ENCODE measurements at regions not wholly inside any gene's neighbourhood (a gene's known extent, or its start where the extent isn't known, plus 50 kb on each side); places are given as distances from the start of the nearest gene placed in this dataset.
A peak's percentile ranks its signal among the peaks of the same experiment; 100 is the strongest.

- no peak overlapping the region for H3K27ac ChIP-seq (replicated peaks; ENCODE audit: low read length)
- H4K91ac ChIP-seq (ENCODE audit: low read depth, low read length, poor library complexity): no peak overlapping the region
- no peak overlapping the region for H2BK120ac ChIP-seq (ENCODE audit: low read depth, low read length)
- H3K79me1 ChIP-seq (ENCODE audit: low read depth, low read length): no peaks in the 10 kb centered on the region
- H3K18ac ChIP-seq (ENCODE audit: low read length): peak overlapping the region; percentile 48
- no peak overlapping the region for H2AK5ac ChIP-seq (ENCODE audit: low read depth, low read length)
- no peak overlapping the region for H3K4ac ChIP-seq (ENCODE audit: low read length)
- H2AFZ ChIP-seq (ENCODE audit: low read length): no peak overlapping the region
- H2BK15ac ChIP-seq (ENCODE audit: low read length): no peak overlapping the region
- no peak for DNase-seq (ENCODE audit: low spot score)
- H4K8ac ChIP-seq (ENCODE audit: low read depth, low read length): no peak overlapping the region
- H3K4me2 ChIP-seq (ENCODE audit: insufficient read depth, low read length, poor library complexity, severe bottlenecking): no peak overlapping the region
- peaks cover 0 to 1% of the 10 kb centered on the region in 2 donors for H3K4me1 ChIP-seq (ENCODE audit: control insufficient read depth in 2 of 2, insufficient read depth in 1 of 2, low read depth in 1 of 2, low read length in 2 of 2)
- H3K23ac ChIP-seq (ENCODE audit: low read depth, low read length, poor library complexity): no peak overlapping the region
- no peak overlapping the region for H2BK5ac ChIP-seq (ENCODE audit: low read length)
- H3K27me3 ChIP-seq (ENCODE audit: control insufficient read depth in 3 of 3, insufficient read depth in 3 of 3, low read depth in 1 of 3, low read length in 3 of 3): peaks cover 0 to 4% (median 0%) of the 10 kb centered on the region in 3 experiments
- no peak overlapping the region for H3K9ac ChIP-seq (ENCODE audit: low read depth, low read length, poor library complexity)
- H3K14ac ChIP-seq (ENCODE audit: low read length): no peak overlapping the region
- no peak overlapping the region for H2BK12ac ChIP-seq (ENCODE audit: low read length)
- WGBS, 2 donors (ENCODE audit: extremely low coverage in 2 of 2, insufficient read length in 2 of 2, insufficient replicate concordance in 1 of 2): no CpG with 5 or more reads among the region's 4 CpGs
- no peak overlapping the region for H3K4me3 ChIP-seq (ENCODE audit: low read length in 2 of 2)
- peaks cover 0 to 5% of the 10 kb centered on the region in 2 donors for H3K9me3 ChIP-seq (replicated peaks in 1 of 2; ENCODE audit: control insufficient read depth in 2 of 2, insufficient read depth in 1 of 2, low read depth in 1 of 2, low read length in 2 of 2)
- H3K36me3 ChIP-seq (replicated peaks in 1 of 2; ENCODE audit: control insufficient read depth in 2 of 2, insufficient read depth in 2 of 2, low read length in 2 of 2): no peaks in the 10 kb centered on the region
Observed at GRCh38 chr2:240336820-240337427, 98.5 kb upstream of the GPC1 start.

GRCh38 chr2:240338274-240338673, 97.2 kb upstream of the GPC1 start:
- H3K9ac ChIP-seq (ENCODE audit: low read depth, low read length, poor library complexity): no peak overlapping the region
- H3K27ac ChIP-seq (replicated peaks; ENCODE audit: low read length): no peak overlapping the region
- H3K36me3 ChIP-seq (replicated peaks in 1 of 2; ENCODE audit: control insufficient read depth in 2 of 2, insufficient read depth in 2 of 2, low read length in 2 of 2): no peaks in the 10 kb centered on the region
- H4K8ac ChIP-seq (ENCODE audit: low read depth, low read length): no peak overlapping the region
- WGBS, 2 donors (ENCODE audit: extremely low coverage in 2 of 2, insufficient read length in 2 of 2, insufficient replicate concordance in 1 of 2): no CpG with 5 or more reads among the region's 2 CpGs
- H2BK5ac ChIP-seq (ENCODE audit: low read length): no peak overlapping the region
- no peak overlapping the region for H3K23ac ChIP-seq (ENCODE audit: low read depth, low read length, poor library complexity)
- H2AK5ac ChIP-seq (ENCODE audit: low read depth, low read length): peak overlapping the region; percentile 19
- no peak overlapping the region for H2AFZ ChIP-seq (ENCODE audit: low read length)
- no peak overlapping the region for H2BK12ac ChIP-seq (ENCODE audit: low read length)
- peaks cover 0 to 4% of the 10 kb centered on the region in 2 donors for H3K9me3 ChIP-seq (replicated peaks in 1 of 2; ENCODE audit: control insufficient read depth in 2 of 2, insufficient read depth in 1 of 2, low read depth in 1 of 2, low read length in 2 of 2)
- H4K91ac ChIP-seq (ENCODE audit: low read depth, low read length, poor library complexity): no peak overlapping the region
- H2BK120ac ChIP-seq (ENCODE audit: low read depth, low read length): no peak overlapping the region
- H2BK15ac ChIP-seq (ENCODE audit: low read length): peak overlapping the region; percentile 91
- DNase-seq (ENCODE audit: low spot score): no peak
- H3K4ac ChIP-seq (ENCODE audit: low read length): no peak overlapping the region
- H3K27me3 ChIP-seq (ENCODE audit: control insufficient read depth in 3 of 3, insufficient read depth in 3 of 3, low read depth in 1 of 3, low read length in 3 of 3): peaks cover 0 to 4% (median 0%) of the 10 kb centered on the region in 3 experiments
- H3K79me1 ChIP-seq (ENCODE audit: low read depth, low read length): no peaks in the 10 kb centered on the region
- H3K4me3 ChIP-seq (ENCODE audit: low read length in 2 of 2): no peak overlapping the region
- H3K4me2 ChIP-seq (ENCODE audit: insufficient read depth, low read length, poor library complexity, severe bottlenecking): no peak overlapping the region
- H3K18ac ChIP-seq (ENCODE audit: low read length): peak overlapping the region; percentile 46
- H3K14ac ChIP-seq (ENCODE audit: low read length): no peak overlapping the region
- H3K4me1 ChIP-seq (ENCODE audit: control insufficient read depth in 2 of 2, insufficient read depth in 1 of 2, low read depth in 1 of 2, low read length in 2 of 2): peaks cover 0 to 1% of the 10 kb centered on the region in 2 donors

- Histone ChIP-seq H3K9me3 (replicated peaks in 1 of 2; ENCODE audit: control insufficient read depth in 2 of 2, insufficient read depth in 1 of 2, low read depth in 1 of 2, low read length in 2 of 2) (peaks cover 2 to 5% of the 10 kb centered on the region in 2 donors), H2AK5ac (ENCODE audit: low read depth, low read length) (peak overlapping the region; percentile 68), H2AFZ (ENCODE audit: low read length) (no peak overlapping the region), H2BK5ac (ENCODE audit: low read length) (no peak overlapping the region), H2BK12ac (ENCODE audit: low read length) (no peak overlapping the region), H3K36me3 (replicated peaks in 1 of 2; ENCODE audit: control insufficient read depth in 2 of 2, insufficient read depth in 2 of 2, low read length in 2 of 2) (no peaks in the 10 kb centered on the region), H3K4me1 (ENCODE audit: control insufficient read depth in 2 of 2, insufficient read depth in 1 of 2, low read depth in 1 of 2, low read length in 2 of 2) (peaks cover 0 to 1% of the 10 kb centered on the region in 2 donors), H3K9ac (ENCODE audit: low read depth, low read length, poor library complexity) (no peak overlapping the region), H2BK15ac (ENCODE audit: low read length) (peak overlapping the region; percentile 44), H3K4me2 (ENCODE audit: insufficient read depth, low read length, poor library complexity, severe bottlenecking) (no peak overlapping the region), H4K91ac (ENCODE audit: low read depth, low read length, poor library complexity) (no peak overlapping the region), H3K14ac (ENCODE audit: low read length) (peak overlapping the region; percentile 58), H3K27me3 (ENCODE audit: control insufficient read depth in 3 of 3, insufficient read depth in 3 of 3, low read depth in 1 of 3, low read length in 3 of 3) (peaks cover 0 to 4% (median 0%) of the 10 kb centered on the region in 3 experiments), H2BK120ac (ENCODE audit: low read depth, low read length) (no peak overlapping the region), H3K23ac (ENCODE audit: low read depth, low read length, poor library complexity) (no peak overlapping the region), H3K4ac (ENCODE audit: low read length) (no peak overlapping the region), H3K79me1 (ENCODE audit: low read depth, low read length) (no peaks in the 10 kb centered on the region), H3K18ac (ENCODE audit: low read length) (peak overlapping the region; percentile 74), H3K27ac (replicated peaks; ENCODE audit: low read length) (no peak overlapping the region), H3K4me3 (ENCODE audit: low read length in 2 of 2) (no peak overlapping the region), H4K8ac (ENCODE audit: low read depth, low read length) (peak overlapping the region; percentile 23)
- no CpG with 5 or more reads among the region's 24 CpGs for WGBS, 2 donors (ENCODE audit: extremely low coverage in 2 of 2, insufficient read length in 2 of 2, insufficient replicate concordance in 1 of 2)
- no peak for DNase-seq (ENCODE audit: low spot score)
Observed at GRCh38 chr2:240339411-240340360, 95.8 kb upstream of the GPC1 start.

GRCh38 chr2:240340361-240340761, 95.1 kb upstream of the GPC1 start:
- no peak overlapping the region for H2AFZ ChIP-seq (ENCODE audit: low read length)
- no CpG with 5 or more reads among the region's 14 CpGs for WGBS, 2 donors (ENCODE audit: extremely low coverage in 2 of 2, insufficient read length in 2 of 2, insufficient replicate concordance in 1 of 2)
- H3K4me3 ChIP-seq (ENCODE audit: low read length in 2 of 2): no peak overlapping the region
- no peaks in the 10 kb centered on the region for H3K79me1 ChIP-seq (ENCODE audit: low read depth, low read length)
- H2BK12ac ChIP-seq (ENCODE audit: low read length): no peak overlapping the region
- H3K9me3 ChIP-seq (replicated peaks in 1 of 2; ENCODE audit: control insufficient read depth in 2 of 2, insufficient read depth in 1 of 2, low read depth in 1 of 2, low read length in 2 of 2): peaks cover 2 to 10% of the 10 kb centered on the region in 2 donors
- H3K18ac ChIP-seq (ENCODE audit: low read length): peak overlapping the region; percentile 74
- peak overlapping the region; percentile 85 for H2BK120ac ChIP-seq (ENCODE audit: low read depth, low read length)
- no peak for DNase-seq (ENCODE audit: low spot score)
- H2BK5ac ChIP-seq (ENCODE audit: low read length): no peak overlapping the region
- H3K4me2 ChIP-seq (ENCODE audit: insufficient read depth, low read length, poor library complexity, severe bottlenecking): no peak overlapping the region
- no peak overlapping the region for H3K27ac ChIP-seq (replicated peaks; ENCODE audit: low read length)
- H4K91ac ChIP-seq (ENCODE audit: low read depth, low read length, poor library complexity): no peak overlapping the region
- H3K14ac ChIP-seq (ENCODE audit: low read length): no peak overlapping the region
- peak overlapping the region; percentile 68 for H2AK5ac ChIP-seq (ENCODE audit: low read depth, low read length)
- H2BK15ac ChIP-seq (ENCODE audit: low read length): peak overlapping the region; percentile 44
- no peaks in the 10 kb centered on the region for H3K36me3 ChIP-seq (replicated peaks in 1 of 2; ENCODE audit: control insufficient read depth in 2 of 2, insufficient read depth in 2 of 2, low read length in 2 of 2)
- peaks cover 0 to 1% of the 10 kb centered on the region in 2 donors for H3K4me1 ChIP-seq (ENCODE audit: control insufficient read depth in 2 of 2, insufficient read depth in 1 of 2, low read depth in 1 of 2, low read length in 2 of 2)
- H3K4ac ChIP-seq (ENCODE audit: low read length): no peak overlapping the region
- H3K23ac ChIP-seq (ENCODE audit: low read depth, low read length, poor library complexity): no peak overlapping the region
- peaks cover 0 to 4% (median 0%) of the 10 kb centered on the region in 3 experiments for H3K27me3 ChIP-seq (ENCODE audit: control insufficient read depth in 3 of 3, insufficient read depth in 3 of 3, low read depth in 1 of 3, low read length in 3 of 3)
- H3K9ac ChIP-seq (ENCODE audit: low read depth, low read length, poor library complexity): peak overlapping the region; percentile 30
- no peak overlapping the region for H4K8ac ChIP-seq (ENCODE audit: low read depth, low read length)
